HG03064 (cell line): ENCODE measurements at regions not wholly inside any gene's neighbourhood (a gene's known extent, or its start where the extent isn't known, plus 50 kb on each side); places are given as distances from the start of the nearest gene placed in this dataset.
"Not testable (repeated sequence)": the region's sequence is repeated elsewhere in the genome, so short reads cannot be mapped to it uniquely, and the experiment has no call there.

Experiments
- ATAC-seq: cut with Tn5 transposase; IDR thresholded peaks from one replicate; pipeline ENCODE4 v1.9.1; 2021; ENCODE audit warnings: low read depth; ENCODE audit not compliant: unreplicated experiment

DNA sequence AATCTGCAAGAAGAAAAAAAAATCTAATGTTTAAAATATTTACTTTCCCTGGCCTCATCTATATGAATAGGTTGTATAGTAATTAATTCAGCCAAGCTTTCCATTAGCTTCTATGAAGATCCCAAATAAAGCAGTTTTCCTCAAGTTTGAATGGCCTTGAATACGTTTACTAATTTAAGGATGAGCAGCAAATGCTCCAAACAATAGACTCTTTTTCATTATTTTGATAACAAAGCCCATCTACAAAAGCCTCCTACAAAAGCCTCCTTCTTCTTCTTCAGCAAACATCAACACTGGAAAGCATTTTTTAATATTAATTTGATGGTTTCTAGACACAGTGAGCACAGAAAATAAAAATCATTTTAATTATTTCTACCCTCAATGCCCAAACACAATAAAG is 1130.3 kb upstream of the CNTN5 start:
- ATAC-seq = no peak

- ATAC-seq = no peak
Measured at GRCh38 chr11:97893612-97894011, 1127.1 kb upstream of the CNTN5 start.

GRCh38 chr11:97894978-97895377 is 1125.8 kb upstream of the CNTN5 start:
- no peak for ATAC-seq

GRCh38 chr11:97895572-97895971 is 1125.2 kb upstream of the CNTN5 start:
- ATAC-seq = no peak

GRCh38 chr11:97902828-97903227 is 1117.9 kb upstream of the CNTN5 start:
- ATAC-seq = no peak

DNA sequence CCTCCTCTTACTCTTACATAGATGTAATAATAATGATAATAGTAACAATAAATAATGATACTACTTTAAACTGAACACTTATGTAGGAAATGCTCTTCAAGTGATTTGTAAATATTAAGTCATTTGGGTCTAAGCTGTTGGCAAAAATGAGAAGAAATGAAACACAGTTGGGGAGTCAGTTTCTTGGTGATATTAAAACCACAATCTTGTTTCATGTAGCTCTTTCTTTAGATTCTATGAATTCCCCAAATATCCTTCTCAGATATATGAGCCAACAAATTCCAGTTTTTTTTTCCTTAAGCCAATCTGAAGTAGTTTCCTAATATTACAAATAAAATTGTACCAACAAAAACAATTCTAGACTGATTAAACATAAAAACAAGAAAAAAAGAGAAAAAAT is 1115.6 kb upstream of the CNTN5 start:
- ATAC-seq = no peak

DNA sequence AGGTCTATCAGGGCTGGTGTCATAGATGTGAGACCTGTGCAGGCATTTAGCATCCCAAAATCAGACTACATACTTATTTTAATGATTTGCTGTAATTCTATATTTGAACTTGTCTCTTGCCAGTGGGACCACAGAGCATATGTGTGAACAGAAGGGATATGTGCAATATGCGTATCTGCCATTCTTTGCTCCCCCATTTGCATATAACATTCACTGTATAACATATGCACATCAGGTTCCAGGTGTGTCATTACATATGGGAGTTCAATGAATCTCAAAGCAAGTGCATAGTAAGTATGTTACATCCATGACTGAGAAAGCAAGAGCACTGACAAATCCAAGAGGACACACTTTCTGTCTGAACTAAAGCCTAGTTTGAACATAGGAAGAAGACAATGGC is 1115.1 kb upstream of the CNTN5 start:
- no peak for ATAC-seq

- no peak for ATAC-seq
Measured at GRCh38 chr11:97908354-97908753, 1112.4 kb upstream of the CNTN5 start.

- no peak for ATAC-seq
Measured at GRCh38 chr11:97909614-97910399, 1110.9 kb upstream of the CNTN5 start.

- no peak for ATAC-seq
Measured at GRCh38 chr11:97912629-97913028, 1108.1 kb upstream of the CNTN5 start.

GRCh38 chr11:97922933-97923332 is 1097.8 kb upstream of the CNTN5 start:
- ATAC-seq = not testable (repeated sequence)

DNA sequence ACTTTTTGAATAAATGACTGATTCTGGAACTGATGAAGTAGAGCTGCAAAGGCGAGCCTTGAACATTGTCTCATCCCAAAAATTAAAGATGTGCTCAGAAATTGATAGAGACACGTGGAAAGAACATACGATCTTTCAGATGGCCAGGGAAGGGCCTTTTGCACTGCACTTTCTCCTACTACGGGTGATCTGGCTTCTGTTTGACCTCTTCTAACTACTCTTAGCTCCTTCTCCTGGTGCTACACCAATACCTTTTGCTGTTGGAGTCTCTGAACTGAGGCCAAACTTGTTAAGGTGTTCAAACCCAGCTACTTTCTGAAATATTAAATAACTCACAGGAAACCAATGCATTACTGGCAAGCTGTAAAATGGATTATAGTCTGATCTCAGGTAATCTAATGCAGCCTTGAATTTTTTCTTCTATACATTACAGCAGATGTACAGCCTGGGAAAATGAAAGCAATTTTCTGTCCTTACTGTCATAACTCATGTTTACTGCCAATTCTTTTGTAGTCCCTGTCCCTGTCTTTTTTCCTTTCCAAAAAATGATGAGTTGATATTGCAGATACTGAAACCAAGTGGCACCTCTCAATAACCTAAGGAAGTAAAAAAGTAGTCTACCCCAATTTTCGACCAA is 1086.1 kb upstream of the CNTN5 start:
- no peak for ATAC-seq

- no peak for ATAC-seq
Measured at GRCh38 chr11:97937501-97937900, 1083.2 kb upstream of the CNTN5 start.

DNA sequence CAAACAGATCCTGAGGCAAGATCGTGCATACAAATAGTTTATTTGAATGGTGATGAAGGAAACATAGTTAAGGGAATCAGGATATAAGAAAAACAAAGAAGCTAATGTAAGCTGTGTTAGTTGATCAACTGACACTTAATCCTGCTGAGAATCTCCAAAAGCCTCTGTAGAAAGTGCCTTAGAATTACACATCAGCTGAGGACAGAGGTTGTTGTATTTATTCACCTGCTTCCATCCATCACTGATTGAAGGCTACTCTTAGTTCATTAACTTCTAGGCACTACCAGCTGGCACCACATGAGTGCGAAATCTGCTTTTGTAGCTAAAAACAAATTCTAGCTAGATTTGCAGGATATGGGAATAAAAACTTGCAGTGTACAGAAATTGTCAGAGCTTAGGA is 1082.0 kb upstream of the CNTN5 start:
- ATAC-seq = no peak

DNA sequence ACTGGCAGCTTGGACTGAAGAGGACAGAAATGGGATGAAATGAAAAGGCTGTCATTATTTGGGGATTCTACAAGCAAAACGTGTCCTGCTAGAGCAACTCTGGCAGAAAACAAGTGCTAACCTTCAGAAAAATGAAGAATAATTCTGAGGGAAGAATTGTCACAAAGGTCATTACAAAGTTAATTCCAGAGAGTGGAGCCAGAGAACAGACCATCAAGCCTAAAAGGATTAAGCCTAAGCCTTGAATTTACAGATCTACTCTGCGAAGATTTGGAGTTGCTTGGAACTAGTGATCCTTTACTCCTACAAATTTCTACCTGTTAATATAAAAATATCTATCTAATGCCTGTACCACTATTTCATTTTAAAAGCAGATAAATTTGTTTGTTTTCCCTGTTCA is 1077.3 kb upstream of the CNTN5 start:
- no peak for ATAC-seq

DNA sequence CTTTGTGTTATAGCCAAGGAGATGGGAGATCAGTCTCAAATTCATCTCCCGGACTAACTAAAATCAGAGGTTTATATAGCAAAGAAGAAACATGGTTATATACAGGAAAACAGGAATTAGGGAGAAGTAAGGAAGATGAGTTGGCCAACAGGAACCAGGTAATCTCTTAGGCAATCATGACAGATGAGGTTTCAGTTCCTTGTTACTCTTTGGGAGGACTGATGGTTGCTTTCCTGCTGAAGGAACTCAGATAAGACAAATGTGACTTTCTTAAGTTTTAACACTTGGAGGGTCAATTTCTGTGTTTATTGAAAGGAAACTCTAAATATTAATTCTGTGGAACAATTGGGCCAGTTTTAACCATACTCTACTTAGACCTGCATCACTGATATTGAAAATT is 1072.0 kb upstream of the CNTN5 start:
- ATAC-seq = no peak

DNA sequence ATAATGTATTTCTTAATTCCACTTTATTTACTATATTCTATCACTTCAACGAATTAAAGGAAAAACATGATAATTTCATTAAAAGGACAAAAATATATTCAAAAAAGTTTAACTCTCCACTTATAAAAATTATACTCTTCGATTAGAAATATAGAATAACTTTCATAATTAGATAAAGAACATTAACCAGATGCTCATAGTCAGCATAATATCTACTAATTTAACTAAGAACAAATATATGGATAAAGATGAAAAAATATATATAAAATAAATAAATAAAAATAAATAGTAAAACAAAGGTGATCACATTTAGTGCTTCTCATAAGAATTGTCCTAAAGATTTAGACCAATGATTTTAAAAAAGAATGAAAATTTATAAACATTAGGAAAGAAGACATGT is 1065.2 kb upstream of the CNTN5 start:
- no peak for ATAC-seq

DNA sequence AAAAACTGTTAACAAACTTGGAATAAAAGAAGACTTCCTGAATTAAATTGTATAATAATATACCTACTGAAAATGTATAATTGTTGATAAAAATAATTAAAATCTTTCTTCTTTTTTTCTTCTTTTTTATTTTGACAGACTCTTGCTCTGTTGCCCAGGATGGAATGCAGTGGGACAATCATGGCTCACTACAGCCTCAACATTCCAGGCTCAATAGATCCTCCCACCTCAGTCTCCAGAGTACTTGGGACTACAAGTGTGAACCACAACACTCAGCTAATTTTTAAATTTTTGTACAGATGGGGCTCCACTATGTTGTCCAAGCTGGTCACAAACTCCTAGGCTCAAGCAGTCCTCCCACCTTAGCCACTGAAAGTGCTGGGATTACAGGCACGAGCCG is 1063.8 kb upstream of the CNTN5 start:
- ATAC-seq = no peak

GRCh38 chr11:97961431-97961830 is 1059.3 kb upstream of the CNTN5 start:
- ATAC-seq = no peak

GRCh38 chr11:97962758-97963157 is 1058.0 kb upstream of the CNTN5 start:
- no peak for ATAC-seq

DNA sequence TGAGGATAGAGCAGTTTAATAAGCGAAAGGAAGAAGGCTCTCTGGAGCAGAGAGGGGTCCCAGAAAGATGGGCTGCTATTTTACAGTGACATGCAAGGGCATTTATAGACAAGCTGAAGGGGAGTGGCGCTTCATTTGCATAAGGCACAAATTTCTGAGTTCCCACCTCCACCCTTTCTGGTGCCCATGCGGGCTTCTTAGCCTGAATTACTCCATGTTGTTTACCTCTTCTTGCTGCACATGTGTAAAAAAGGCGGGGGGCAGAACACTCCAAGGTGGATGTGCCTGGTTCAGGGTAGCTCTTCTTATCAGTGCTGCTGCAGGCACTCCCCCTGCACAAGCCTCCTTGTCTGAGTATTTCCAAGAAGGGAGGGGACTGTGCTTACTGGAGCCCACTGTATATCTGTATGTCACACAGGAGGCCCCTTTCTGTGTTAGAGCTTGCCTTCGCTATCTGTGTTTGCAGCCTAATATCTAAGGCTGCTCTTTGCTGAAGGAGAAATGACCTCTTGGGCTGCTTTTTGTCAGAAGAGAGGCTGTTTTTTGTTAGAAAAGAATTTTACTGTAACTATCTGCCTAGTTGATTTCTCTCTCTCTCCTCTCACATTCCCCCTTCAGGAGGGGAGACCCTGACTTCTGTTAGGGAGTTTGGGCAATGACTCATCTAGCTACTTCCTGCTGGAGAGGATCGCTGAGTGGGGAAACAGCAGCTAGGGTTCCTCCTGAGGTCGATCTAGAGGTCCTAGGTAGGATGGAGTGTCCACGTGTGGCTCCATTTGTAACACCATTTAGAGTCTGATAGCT is 1057.0 kb upstream of the CNTN5 start:
- ATAC-seq = no peak
